DND-41 (cell line): ENCODE measurements at regions not wholly inside any gene's neighbourhood (a gene's known extent, or its start where the extent isn't known, plus 50 kb on each side); places are given as distances from the start of the nearest gene placed in this dataset.
A peak's percentile ranks its signal among the peaks of the same experiment; 100 is the strongest.

Experiments used
- ATAC-seq: fragments of 200-7000 bp; cut with Tn5 transposase; 3 replicates; pipeline ENCODE4 v1.9.1; 2021; ENCODE audit warnings: low read depth; ENCODE audit not compliant: insufficient read depth
- DNase-seq: peaks from one replicate; pipeline ENCODE4 v3.0.0-alpha.2; 2020
- H2AFZ ChIP-seq: 2 replicates; pipeline ENCODE4 v1.6.0; 2012; ENCODE audit warnings: low read depth, low read length
- H3K27ac ChIP-seq: 2 replicates; pipeline ENCODE4 v1.5.1; 2012; ENCODE audit warnings: low read length, inconsistent platforms
- H3K27me3 ChIP-seq: fragments of 200-600 bp; sonication (generic); 2 replicates; pipeline ENCODE4 v1.6.0; 2012; ENCODE audit warnings: low read length, mild to moderate bottlenecking, inconsistent platforms; ENCODE audit not compliant: insufficient read depth, poor library complexity
- H3K36me3 ChIP-seq: 2 replicates; pipeline ENCODE4 v1.5.1; 2012; ENCODE audit warnings: low read length, inconsistent platforms; ENCODE audit not compliant: insufficient read depth
- H3K4me1 ChIP-seq: 2 replicates; pipeline ENCODE4 v1.5.1; 2012; ENCODE audit warnings: mild to moderate bottlenecking, low read length; ENCODE audit not compliant: insufficient read depth
- H3K4me2 ChIP-seq: 2 replicates; pipeline ENCODE4 v1.6.0; 2012; ENCODE audit warnings: mild to moderate bottlenecking, moderate library complexity, low read length, inconsistent platforms; ENCODE audit not compliant: insufficient read depth
- H3K4me3 ChIP-seq, 2 experiments: fragments of 200-600 bp in 1 of 2; shearing (Covaris generic) in 1 of 2; 2 replicates each; pipeline ENCODE4 v1.5.1; 2012 to 2016; ENCODE audit warnings: inconsistent platforms in 2 of 2, low read length in 2 of 2, mild to moderate bottlenecking in 2 of 2, low read depth in 1 of 2, moderate library complexity in 1 of 2
- H3K79me2 ChIP-seq: 2 replicates; pipeline ENCODE4 v1.6.0; 2012; ENCODE audit warnings: low read length, inconsistent platforms; ENCODE audit not compliant: insufficient read depth
- H3K9ac ChIP-seq: 2 replicates; pipeline ENCODE4 v1.6.0; 2012; ENCODE audit warnings: low read depth, mild to moderate bottlenecking, inconsistent platforms, low read length, moderate library complexity
- H3K9me3 ChIP-seq: 2 replicates; pipeline ENCODE4 v1.5.1; 2012; ENCODE audit warnings: low read length, moderate library complexity, mild to moderate bottlenecking, inconsistent platforms; ENCODE audit not compliant: insufficient read depth, severe bottlenecking
- H4K20me1 ChIP-seq: 2 replicates; pipeline ENCODE4 v1.6.0; 2012; ENCODE audit warnings: low read length; ENCODE audit not compliant: insufficient read depth
- EZH2 ChIP-seq: IDR thresholded peaks from 3 replicates; pipeline ENCODE4 v1.6.1; 2012; ENCODE audit warnings: borderline replicate concordance, low read depth, mild to moderate bottlenecking, moderate library complexity, low read length, inconsistent platforms; ENCODE audit not compliant: severe bottlenecking
- TF ChIP-seq, protein P1 (sequence below): IDR thresholded peaks from 2 replicates; pipeline ENCODE4 v1.5.1; 2012; ENCODE audit warnings: borderline replicate concordance, low read length, moderate library complexity, mild to moderate bottlenecking; ENCODE audit not compliant: poor library complexity, severe bottlenecking; ENCODE audit errors: extremely low read depth

DNA sequence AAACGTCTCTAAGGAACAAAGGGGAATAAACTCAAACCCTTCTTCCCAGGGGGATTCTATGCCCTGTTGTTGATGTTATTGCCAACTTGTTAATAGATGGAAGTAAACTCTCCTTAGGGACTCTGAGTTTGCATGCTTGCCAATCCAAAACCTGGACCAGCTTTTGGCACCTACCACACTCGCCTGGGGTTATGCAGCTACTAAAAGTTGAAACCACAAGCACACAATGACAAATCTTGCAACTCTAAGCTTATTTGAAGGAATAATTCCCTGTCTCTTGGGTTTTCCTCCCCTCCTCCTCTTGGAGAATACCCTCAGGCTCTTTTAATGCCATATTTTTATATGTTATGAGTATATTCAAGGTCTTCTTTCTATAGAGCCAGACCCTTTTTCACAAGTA, 484.1 kb downstream of the FBXO15 start:
- no peak overlapping the region for H3K4me2 ChIP-seq
- no peak for DNase-seq
- H3K36me3 ChIP-seq = no peaks in the 10 kb centered on the region
- H3K79me2 ChIP-seq = no peaks in the 10 kb centered on the region
- no peak for ATAC-seq
- no peaks in the 10 kb centered on the region for H3K9me3 ChIP-seq
- H3K4me1 ChIP-seq = peaks cover 29% of the 10 kb centered on the region
- no peak for TF ChIP-seq EZH2
- TF ChIP-seq, protein P1, sequence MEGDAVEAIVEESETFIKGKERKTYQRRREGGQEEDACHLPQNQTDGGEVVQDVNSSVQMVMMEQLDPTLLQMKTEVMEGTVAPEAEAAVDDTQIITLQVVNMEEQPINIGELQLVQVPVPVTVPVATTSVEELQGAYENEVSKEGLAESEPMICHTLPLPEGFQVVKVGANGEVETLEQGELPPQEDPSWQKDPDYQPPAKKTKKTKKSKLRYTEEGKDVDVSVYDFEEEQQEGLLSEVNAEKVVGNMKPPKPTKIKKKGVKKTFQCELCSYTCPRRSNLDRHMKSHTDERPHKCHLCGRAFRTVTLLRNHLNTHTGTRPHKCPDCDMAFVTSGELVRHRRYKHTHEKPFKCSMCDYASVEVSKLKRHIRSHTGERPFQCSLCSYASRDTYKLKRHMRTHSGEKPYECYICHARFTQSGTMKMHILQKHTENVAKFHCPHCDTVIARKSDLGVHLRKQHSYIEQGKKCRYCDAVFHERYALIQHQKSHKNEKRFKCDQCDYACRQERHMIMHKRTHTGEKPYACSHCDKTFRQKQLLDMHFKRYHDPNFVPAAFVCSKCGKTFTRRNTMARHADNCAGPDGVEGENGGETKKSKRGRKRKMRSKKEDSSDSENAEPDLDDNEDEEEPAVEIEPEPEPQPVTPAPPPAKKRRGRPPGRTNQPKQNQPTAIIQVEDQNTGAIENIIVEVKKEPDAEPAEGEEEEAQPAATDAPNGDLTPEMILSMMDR = no peak
- H3K9ac ChIP-seq = no peak overlapping the region
- no peak overlapping the region for H3K4me3 ChIP-seq
- no peak overlapping the region for H3K27ac ChIP-seq
- no peaks in the 10 kb centered on the region for H3K27me3 ChIP-seq
- H4K20me1 ChIP-seq = no peaks in the 10 kb centered on the region
- H2AFZ ChIP-seq = no peak overlapping the region

- H3K79me2 ChIP-seq = no peaks in the 10 kb centered on the region
- no peak for TF ChIP-seq EZH2
- TF ChIP-seq, protein P1 = no peak
- H4K20me1 ChIP-seq = no peaks in the 10 kb centered on the region
- H3K4me3 ChIP-seq = peak overlapping the region in 1 of 2 experiments; percentile 50; a peak in 2 of 4 replicates
- ATAC-seq (peak; percentile 81), DNase-seq (peak; percentile 14)
- H3K4me1 ChIP-seq = peaks cover 29% of the 10 kb centered on the region
- no peaks in the 10 kb centered on the region for H3K27me3 ChIP-seq
- H3K27ac ChIP-seq = peak overlapping the region; percentile 65
- H2AFZ ChIP-seq = peak overlapping the region; percentile 71
- peak overlapping the region; percentile 63 for H3K4me2 ChIP-seq
- H3K9ac ChIP-seq = peak overlapping the region; percentile 19; the same call in 1 of the 2 replicates
- H3K36me3 ChIP-seq = no peaks in the 10 kb centered on the region
- H3K9me3 ChIP-seq = no peaks in the 10 kb centered on the region
Measured at GRCh38 chr18:73662421-73662820, 485.2 kb downstream of the FBXO15 start.

- TF ChIP-seq, protein P1 = no peak
- TF ChIP-seq EZH2 = no peak
- no peak for DNase-seq
- Histone ChIP-seq H3K36me3 (no peaks in the 10 kb centered on the region), H3K9me3 (no peaks in the 10 kb centered on the region), H4K20me1 (no peaks in the 10 kb centered on the region), H3K4me2 (no peak overlapping the region), H3K4me3 (no peak overlapping the region), H3K4me1 (peaks cover 29% of the 10 kb centered on the region), H3K79me2 (no peaks in the 10 kb centered on the region), H3K9ac (no peak overlapping the region), H2AFZ (no peak overlapping the region), H3K27ac (no peak overlapping the region), H3K27me3 (no peaks in the 10 kb centered on the region)
- ATAC-seq = no peak
Measured at GRCh38 chr18:73660931-73661856, 486.4 kb downstream of the FBXO15 start.
